ENCODE measurements at regions not wholly inside any gene's neighbourhood (a gene's known extent, or its start where the extent isn't known, plus 50 kb on each side); places are given as distances from the start of the nearest gene placed in this dataset.
"Not testable (repeated sequence)": the region's sequence is repeated elsewhere in the genome, so short reads cannot be mapped to it uniquely, and the experiment has no call there.

GRCh38 chr4:137800861-137801260 is 268.6 kb upstream of the PCDH18 start:
- H3K9me3 ChIP-seq, result no peaks in the 10 kb centered on the region
- H3K36me3 ChIP-seq (ENCODE audit: low read depth, missing control alignments), result no peaks in the 10 kb centered on the region
- intact Hi-C loops (cut with DNase I; ENCODE audit: low total_unique reads), result no loop called here
- no peak overlapping the region for H3K4me3 ChIP-seq
- 0 to 77% methylated on average over 1 of the region's 1 CpG for WGBS, 2 donors
- no peaks in the 10 kb centered on the region for H3K27me3 ChIP-seq
- DNase-seq, result no peak
- no peaks in the 10 kb centered on the region for H3K4me1 ChIP-seq
- TF ChIP-seq CTCF (IDR thresholded peaks at IDR 0.05) (no peak), POLR2A (IDR thresholded peaks at IDR 0.05) (no peak)
- no peak overlapping the region for H3K27ac ChIP-seq

DNA sequence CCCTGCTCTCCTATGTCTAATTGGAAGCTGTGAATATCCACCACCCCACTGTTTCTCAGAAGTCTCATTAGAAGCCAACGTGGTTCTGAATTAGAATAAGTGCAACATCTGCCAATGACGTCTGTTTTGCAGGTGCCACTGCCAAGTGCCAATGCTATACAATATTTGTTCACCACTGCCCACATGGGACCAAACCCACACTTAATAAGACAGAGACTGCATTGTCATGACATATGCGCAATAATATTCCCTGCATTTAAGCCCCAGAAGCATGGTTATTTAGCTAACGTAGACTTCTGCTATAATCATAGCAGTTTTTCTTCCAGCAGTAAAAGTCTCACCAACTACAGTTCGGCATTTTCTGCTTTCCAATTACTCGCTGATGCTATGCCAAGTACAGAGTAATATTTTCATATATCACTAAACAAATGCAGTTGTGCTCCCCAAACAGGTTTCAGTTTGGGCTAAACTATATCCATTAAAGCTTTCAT is 262.5 kb upstream of the PCDH18 start:
- DNase-seq, result no peak
- H3K36me3 ChIP-seq (ENCODE audit: low read depth, missing control alignments), result no peaks in the 10 kb centered on the region
- TF ChIP-seq POLR2A (IDR thresholded peaks at IDR 0.05) (no peak), CTCF (IDR thresholded peaks at IDR 0.05) (no peak)
- H3K27ac ChIP-seq, result no peak overlapping the region
- H3K4me3 ChIP-seq, result no peak overlapping the region
- H3K27me3 ChIP-seq, result no peaks in the 10 kb centered on the region
- intact Hi-C loops (cut with DNase I; ENCODE audit: low total_unique reads), result no loop called here
- H3K9me3 ChIP-seq, result no peaks in the 10 kb centered on the region
- WGBS, 2 donors, result 46 to 50% methylated on average over 6 of the region's 6 CpGs
- no peaks in the 10 kb centered on the region for H3K4me1 ChIP-seq

DNA sequence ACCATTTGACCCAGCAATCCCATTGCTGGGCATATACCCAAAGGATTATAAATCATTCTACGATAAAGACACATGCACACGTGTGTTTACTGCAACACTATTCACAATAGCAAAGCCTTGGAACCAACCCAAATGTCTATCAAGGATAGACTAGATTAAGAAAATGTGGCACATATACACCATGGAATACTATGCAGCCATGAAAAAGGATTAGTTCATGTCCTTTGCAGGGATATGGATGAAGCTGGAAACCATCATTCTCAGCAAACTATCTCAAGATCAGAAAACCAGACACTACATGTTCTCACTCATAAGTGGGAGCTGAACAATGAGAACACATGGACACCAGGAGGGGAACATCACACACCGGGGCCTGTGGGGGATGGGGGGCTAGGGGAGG is 257.0 kb upstream of the PCDH18 start:
- DNase-seq; H3K9me3 ChIP-seq; intact Hi-C loops (cut with DNase I; ENCODE audit: low total_unique reads); H3K27me3 ChIP-seq; H3K4me3 ChIP-seq; H3K4me1 ChIP-seq; H3K36me3 ChIP-seq (ENCODE audit: low read depth, missing control alignments); H3K27ac ChIP-seq: not testable (repeated sequence)
- WGBS, 2 donors, result 95 to 100% methylated on average over 3 of the region's 3 CpGs

DNA sequence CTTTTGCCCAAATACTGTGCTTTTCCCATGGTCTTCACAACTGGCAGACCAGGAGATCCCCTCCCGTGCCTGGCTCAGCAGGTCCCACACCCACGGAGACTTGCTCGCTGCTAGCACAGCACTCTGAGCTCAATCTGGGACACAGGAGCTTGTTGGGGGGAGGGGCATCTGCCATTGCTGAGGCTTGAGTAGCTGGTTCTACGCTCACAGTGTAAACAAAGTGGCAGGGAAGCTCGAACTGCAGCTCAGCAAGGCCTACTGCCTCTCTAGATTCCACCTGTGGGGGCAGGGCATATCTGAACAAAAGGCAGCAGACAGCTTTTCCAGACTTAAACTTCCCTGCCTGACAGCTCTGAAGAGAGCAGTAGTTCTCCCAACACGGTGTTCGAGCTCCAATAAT is 251.6 kb upstream of the PCDH18 start:
- intact Hi-C loops (cut with DNase I; ENCODE audit: low total_unique reads), result not testable (repeated sequence)

DNA sequence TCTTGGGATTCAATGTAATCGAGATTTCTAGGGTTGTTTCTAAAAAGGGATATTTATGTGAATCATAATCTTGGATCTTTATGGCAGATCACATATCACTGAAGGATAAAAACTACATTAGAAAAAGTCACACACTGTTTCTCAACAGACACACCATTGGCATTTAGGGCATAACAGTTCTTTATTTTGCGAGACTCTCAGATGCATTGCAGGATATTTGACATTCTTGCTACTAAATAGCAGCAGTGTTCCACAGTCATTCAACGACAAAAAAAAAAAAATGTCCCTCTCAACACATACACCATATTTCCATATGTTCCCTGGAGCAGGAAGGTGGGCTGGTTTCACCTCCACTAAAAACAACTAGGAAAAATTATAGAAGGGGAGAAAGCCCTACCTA is 243.4 kb upstream of the PCDH18 start:
- Histone ChIP-seq H3K9me3 (no peaks in the 10 kb centered on the region), H3K27me3 (no peaks in the 10 kb centered on the region), H3K27ac (no peak overlapping the region), H3K36me3 (ENCODE audit: low read depth, missing control alignments) (no peaks in the 10 kb centered on the region), H3K4me1 (no peaks in the 10 kb centered on the region), H3K4me3 (no peak overlapping the region)
- WGBS, 2 donors, result 78 to 86% methylated on average over 3 of the region's 3 CpGs
- DNase-seq, result no peak
- TF ChIP-seq POLR2A (IDR thresholded peaks at IDR 0.05), result no peak
- no peak for TF ChIP-seq CTCF (IDR thresholded peaks at IDR 0.05)
- intact Hi-C loops (cut with DNase I; ENCODE audit: low total_unique reads), result no loop called here

More for the DNA sequence above, 251.6 kb upstream of the PCDH18 start:
- not testable (repeated sequence) for H3K27me3 ChIP-seq; H3K36me3 ChIP-seq (ENCODE audit: low read depth, missing control alignments); H3K9me3 ChIP-seq; H3K27ac ChIP-seq; H3K4me3 ChIP-seq; DNase-seq; H3K4me1 ChIP-seq
- 91 to 95% methylated on average over 5 to 7 of the region's 7 CpGs for WGBS, 2 donors

DNA sequence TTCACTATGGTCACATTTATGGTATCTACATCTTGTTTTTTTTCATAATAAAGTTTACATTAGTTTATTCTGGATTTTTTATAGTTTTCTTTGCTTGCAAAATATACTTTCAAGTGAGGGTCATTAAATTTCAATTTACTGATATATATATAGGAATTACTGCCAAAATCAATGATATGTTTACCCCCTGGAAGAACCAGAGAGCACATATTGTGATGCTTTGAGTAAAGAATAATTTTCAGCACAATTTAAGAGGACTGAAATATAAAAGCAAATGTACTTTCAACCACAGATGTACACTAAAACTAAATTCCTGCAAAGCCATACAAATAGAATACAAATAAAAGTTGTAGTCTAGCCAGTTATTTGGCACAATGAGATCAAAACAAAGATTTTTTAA is 242.2 kb upstream of the PCDH18 start:
- no peaks in the 10 kb centered on the region for H3K36me3 ChIP-seq (ENCODE audit: low read depth, missing control alignments)
- no peak for TF ChIP-seq CTCF (IDR thresholded peaks at IDR 0.05)
- no peak for TF ChIP-seq POLR2A (IDR thresholded peaks at IDR 0.05)
- no peaks in the 10 kb centered on the region for H3K27me3 ChIP-seq
- no peaks in the 10 kb centered on the region for H3K9me3 ChIP-seq
- no peak overlapping the region for H3K4me3 ChIP-seq
- H3K27ac ChIP-seq, result no peak overlapping the region
- no peak for DNase-seq
- intact Hi-C loops (cut with DNase I; ENCODE audit: low total_unique reads), result no loop called here
- no peaks in the 10 kb centered on the region for H3K4me1 ChIP-seq

Measured in testis (tissue), 2 donors.